GM23248 (cell line): ENCODE measurements at regions not wholly inside any gene's neighbourhood (a gene's known extent, or its start where the extent isn't known, plus 50 kb on each side); places are given as distances from the start of the nearest gene placed in this dataset.

Experiments used
- DNase-seq: peaks from one replicate; pipeline ENCODE4 v3.0.0-alpha.2; 2015
- H2AFZ ChIP-seq: fragments of 200-600 bp; sonication (generic); 2 replicates; pipeline ENCODE4 v1.6.1; 2016; ENCODE audit warnings: antibody characterized with exemption
- H3F3A ChIP-seq: fragments of 200-600 bp; sonication (generic); 2 replicates; pipeline ENCODE4 v1.6.1; 2016; ENCODE audit warnings: mild to moderate bottlenecking, antibody characterized with exemption, mixed run types; ENCODE audit not compliant: insufficient read depth
- H3K27ac ChIP-seq: fragments of 200-600 bp; sonication (generic); 2 replicates; pipeline ENCODE4 v1.5.1; 2016; ENCODE audit warnings: mild to moderate bottlenecking
- H3K27me3 ChIP-seq: fragments of 200-600 bp; sonication (generic); replicated peaks from 2 replicates; pipeline ENCODE4 v1.6.1; 2016; ENCODE audit warnings: mild to moderate bottlenecking; ENCODE audit not compliant: insufficient read depth
- H3K36me3 ChIP-seq: fragments of 200-600 bp; sonication (generic); 2 replicates; pipeline ENCODE4 v1.6.1; 2016; ENCODE audit warnings: low read depth, mild to moderate bottlenecking
- H3K4me1 ChIP-seq: fragments of 200-600 bp; sonication (generic); 2 replicates; pipeline ENCODE4 v1.6.1; 2016; ENCODE audit warnings: mild to moderate bottlenecking; ENCODE audit not compliant: insufficient read depth
- H3K4me2 ChIP-seq: fragments of 200-600 bp; sonication (generic); one replicate; pipeline ENCODE4 v1.6.1; 2016; ENCODE audit warnings: mild to moderate bottlenecking; ENCODE audit not compliant: unreplicated experiment
- H3K4me3 ChIP-seq: fragments of 200-600 bp; sonication (generic); 2 replicates; pipeline ENCODE4 v1.5.1; 2016; ENCODE audit warnings: mild to moderate bottlenecking
- H3K79me2 ChIP-seq: fragments of 200-600 bp; sonication (generic); 2 replicates; pipeline ENCODE4 v1.6.1; 2016; ENCODE audit warnings: mild to moderate bottlenecking; ENCODE audit not compliant: insufficient read depth
- H3K9ac ChIP-seq: fragments of 200-600 bp; sonication (generic); 2 replicates; pipeline ENCODE4 v1.6.1; 2016; ENCODE audit warnings: mild to moderate bottlenecking
- H3K9me2 ChIP-seq: fragments of 200-600 bp; sonication (generic); 2 replicates; pipeline ENCODE4 v1.6.1; 2016; ENCODE audit warnings: mixed run types, mild to moderate bottlenecking, moderate library complexity; ENCODE audit not compliant: insufficient read depth
- H3K9me3 ChIP-seq: fragments of 200-600 bp; sonication (generic); one replicate; pipeline ENCODE4 v1.6.1; 2017; ENCODE audit warnings: low read depth
- H4K20me1 ChIP-seq: fragments of 200-600 bp; sonication (generic); 2 replicates; pipeline ENCODE4 v1.6.0; 2016; ENCODE audit not compliant: insufficient read depth
- EZH2 ChIP-seq: fragments of 200-600 bp; sonication (generic); IDR thresholded peaks from 2 replicates; pipeline ENCODE4 v1.6.1; 2018; ENCODE audit warnings: antibody characterized with exemption, mild to moderate bottlenecking; ENCODE audit not compliant: insufficient read depth, poor library complexity, severe bottlenecking
- EZH2phosphoT487 ChIP-seq: fragments of 200-600 bp; sonication (generic); IDR thresholded peaks from 2 replicates; pipeline ENCODE4 v1.6.1; 2018; ENCODE audit warnings: antibody characterized with exemption, moderate library complexity, mild to moderate bottlenecking, low read depth; ENCODE audit not compliant: insufficient read depth
- WGBS, 2 experiments: methylation state at CpG; one replicate each; pipeline ENCODE4 v1.1.6; 2015 to 2017; ENCODE audit warnings: low lambda C conversion rate in 2 of 2, low coverage in 1 of 2; ENCODE audit errors: missing lambda C conversion rate in 2 of 2; 5-methylcytosine and 5-hydroxymethylcytosine counted together
- in situ Hi-C: fragments of 300-500 bp; cut with MboI; formaldehyde crosslinking; loops from 2 replicates; pipeline ENCODE4 v1.15.0; 2020

DNA sequence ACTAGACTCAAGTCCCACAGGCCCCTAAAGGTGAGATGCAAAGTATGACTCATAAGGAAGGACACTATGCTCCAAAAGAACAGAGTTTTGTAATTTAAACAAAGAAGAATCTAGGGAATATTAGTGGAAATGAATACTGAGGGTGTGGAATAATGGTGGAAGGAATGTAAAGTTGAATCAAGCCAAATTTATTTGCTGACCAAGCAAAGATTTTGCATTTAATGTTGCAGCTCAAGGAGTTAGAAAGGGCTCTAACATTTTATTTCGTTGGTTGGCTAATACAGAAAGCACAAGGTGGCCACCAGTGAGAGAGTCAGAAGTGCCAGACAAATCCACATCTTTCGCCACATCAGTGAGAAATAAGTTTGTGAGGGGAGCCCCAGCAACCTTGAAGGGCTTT lies 550.3 kb downstream of the FOXG1 start:
- DNase-seq, result no peak
- Histone ChIP-seq H3K9ac (no peak overlapping the region), H3K27me3 (no peaks in the 10 kb centered on the region), H4K20me1 (no peaks in the 10 kb centered on the region), H3F3A (peaks cover 23% of the 10 kb centered on the region), H2AFZ (no peak overlapping the region), H3K27ac (no peak overlapping the region), H3K9me3 (no peaks in the 10 kb centered on the region), H3K79me2 (no peaks in the 10 kb centered on the region), H3K9me2 (no peaks in the 10 kb centered on the region), H3K4me1 (0 out of 2 replicates have a peak, but pooled peaks cover 3% of the 10 kb centered on the region), H3K4me3 (no peak overlapping the region), H3K36me3 (no peaks in the 10 kb centered on the region), H3K4me2 (no peak overlapping the region)
- 71 to 72% methylated on average over 2 of the region's 2 CpGs for WGBS, 2 experiments
- in situ Hi-C loops, result no loop called here
- no peak for TF ChIP-seq EZH2phosphoT487
- TF ChIP-seq EZH2, result no peak

DNA sequence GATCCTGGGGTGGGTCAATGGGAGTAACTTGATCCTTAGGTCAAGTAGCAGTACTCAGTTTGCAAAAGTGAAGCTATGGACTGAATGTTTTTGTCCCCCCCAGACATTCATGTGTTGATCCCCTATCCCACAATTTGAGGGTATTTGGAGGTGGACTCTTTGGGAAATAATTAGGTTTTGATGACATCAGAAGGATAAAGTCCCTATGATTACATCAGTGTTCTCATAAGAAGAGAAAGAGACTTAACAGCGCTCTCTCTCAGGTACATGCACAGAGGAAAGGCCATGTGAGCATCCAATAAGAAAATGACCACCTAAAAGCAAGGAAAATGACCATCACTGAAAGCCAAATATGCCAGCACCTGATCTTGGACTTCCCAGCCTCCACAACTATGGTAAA lies 550.8 kb downstream of the FOXG1 start:
- H4K20me1 ChIP-seq, result no peaks in the 10 kb centered on the region
- H3K9me2 ChIP-seq, result no peaks in the 10 kb centered on the region
- H3K27me3 ChIP-seq, result no peaks in the 10 kb centered on the region
- no peaks in the 10 kb centered on the region for H3K4me1 ChIP-seq
- no peaks in the 10 kb centered on the region for H3K36me3 ChIP-seq
- no peak overlapping the region for H3K4me3 ChIP-seq
- no peaks in the 10 kb centered on the region for H3K79me2 ChIP-seq
- no peak overlapping the region for H3K4me2 ChIP-seq
- H2AFZ ChIP-seq, result no peak overlapping the region
- no peak overlapping the region for H3K27ac ChIP-seq
- no peak for DNase-seq
- in situ Hi-C loops, result no loop called here
- H3F3A ChIP-seq, result peaks cover 19% of the 10 kb centered on the region
- 75 to 82% methylated on average over 1 of the region's 1 CpG for WGBS, 2 experiments
- no peaks in the 10 kb centered on the region for H3K9me3 ChIP-seq
- TF ChIP-seq EZH2 (no peak), EZH2phosphoT487 (no peak)
- H3K9ac ChIP-seq, result no peak overlapping the region

- peaks cover 14% of the 10 kb centered on the region; the same call in 1 of the 2 replicates for H3F3A ChIP-seq
- in situ Hi-C loops, result no loop called here
- WGBS, 2 experiments, result 68 to 72% methylated on average over 1 of the region's 1 CpG
- no peak overlapping the region for H2AFZ ChIP-seq
- H3K9me2 ChIP-seq, result no peaks in the 10 kb centered on the region
- no peak overlapping the region for H3K9ac ChIP-seq
- no peaks in the 10 kb centered on the region for H3K27me3 ChIP-seq
- no peak overlapping the region for H3K4me2 ChIP-seq
- DNase-seq, result peak; percentile 6
- H3K9me3 ChIP-seq, result no peaks in the 10 kb centered on the region
- no peaks in the 10 kb centered on the region for H3K4me1 ChIP-seq
- H3K36me3 ChIP-seq, result no peaks in the 10 kb centered on the region
- no peaks in the 10 kb centered on the region for H3K79me2 ChIP-seq
- TF ChIP-seq EZH2 (no peak), EZH2phosphoT487 (no peak)
- no peak overlapping the region for H3K4me3 ChIP-seq
- no peaks in the 10 kb centered on the region for H4K20me1 ChIP-seq
- no peak overlapping the region for H3K27ac ChIP-seq
Observed at GRCh38 chr14:29320286-29320685, 553.7 kb downstream of the FOXG1 start.

- Histone ChIP-seq H3F3A (peaks cover 14% of the 10 kb centered on the region; the same call in 1 of the 2 replicates), H3K79me2 (no peaks in the 10 kb centered on the region), H3K4me2 (no peak overlapping the region), H3K27me3 (no peaks in the 10 kb centered on the region), H3K4me1 (no peaks in the 10 kb centered on the region), H3K9me3 (no peaks in the 10 kb centered on the region), H3K27ac (no peak overlapping the region; the same call in 1 of the 2 replicates), H3K36me3 (no peaks in the 10 kb centered on the region), H2AFZ (no peak overlapping the region), H4K20me1 (no peaks in the 10 kb centered on the region), H3K9me2 (no peaks in the 10 kb centered on the region), H3K4me3 (no peak overlapping the region), H3K9ac (no peak overlapping the region)
- DNase-seq, result peak; percentile 78
- TF ChIP-seq EZH2, result no peak
- no peak for TF ChIP-seq EZH2phosphoT487
- in situ Hi-C loops, result no loop called here
Observed at GRCh38 chr14:29321646-29322045, 555.1 kb downstream of the FOXG1 start.
